Testis (tissue), 2 donors: ENCODE measurements at regions not wholly inside any gene's neighbourhood (a gene's known extent, or its start where the extent isn't known, plus 50 kb on each side); places are given as distances from the start of the nearest gene placed in this dataset.

Source experiments
- DNase-seq: peaks from one replicate; pipeline ENCODE4 v3.0.0-alpha.2; 2019
- H3K27ac ChIP-seq, 2 donors: fragments of 200-600 bp; sonication (generic); one replicate each; pipeline ENCODE4 v1.5.1; 2019
- H3K27me3 ChIP-seq: fragments of 200-600 bp; sonication (generic); one replicate; pipeline ENCODE4 v1.5.1; 2019
- H3K36me3 ChIP-seq: fragments of 200-600 bp; sonication (generic); one replicate; pipeline ENCODE4 v1.5.1; 2017; ENCODE audit warnings: low read depth; ENCODE audit errors: missing control alignments
- H3K4me1 ChIP-seq: fragments of 200-600 bp; sonication (generic); one replicate; pipeline ENCODE4 v1.5.1; 2019
- H3K4me3 ChIP-seq, 2 donors: fragments of 200-600 bp; sonication (generic); one replicate each; pipeline ENCODE4 v1.5.1; 2017 to 2019
- H3K9me3 ChIP-seq: fragments of 200-600 bp; sonication (generic); one replicate; pipeline ENCODE4 v1.5.1; 2017
- POLR2A ChIP-seq: fragments of 450-650 bp; IDR thresholded peaks from one replicate; pipeline ENCODE4 v1.6.1; 2017; ENCODE audit warnings: antibody characterized with exemption, mild to moderate bottlenecking, moderate library complexity
- WGBS, 2 donors: methylation state at CpG; one replicate each; pipeline ENCODE4 v1.1.5; 2018; 5-methylcytosine and 5-hydroxymethylcytosine counted together
- intact Hi-C: fragments of 100-400 bp; cut with DNase I; formaldehyde crosslinking; loops from one replicate; pipeline ENCODE4 v1.15.1; 2023; ENCODE audit warnings: low total_unique reads
- TF ChIP-seq, protein P1 (sequence below), 3 experiments: fragments of 450-650 bp in 2 of 3; fragments of 200-600 bp in 1 of 3; sonication (generic) in 1 of 3; IDR thresholded peaks; one replicate each; pipeline ENCODE4 v1.5.1; 2016 to 2019; ENCODE audit warnings: antibody characterized with exemption in 3 of 3, mild to moderate bottlenecking in 2 of 3, moderate library complexity in 1 of 3

DNA sequence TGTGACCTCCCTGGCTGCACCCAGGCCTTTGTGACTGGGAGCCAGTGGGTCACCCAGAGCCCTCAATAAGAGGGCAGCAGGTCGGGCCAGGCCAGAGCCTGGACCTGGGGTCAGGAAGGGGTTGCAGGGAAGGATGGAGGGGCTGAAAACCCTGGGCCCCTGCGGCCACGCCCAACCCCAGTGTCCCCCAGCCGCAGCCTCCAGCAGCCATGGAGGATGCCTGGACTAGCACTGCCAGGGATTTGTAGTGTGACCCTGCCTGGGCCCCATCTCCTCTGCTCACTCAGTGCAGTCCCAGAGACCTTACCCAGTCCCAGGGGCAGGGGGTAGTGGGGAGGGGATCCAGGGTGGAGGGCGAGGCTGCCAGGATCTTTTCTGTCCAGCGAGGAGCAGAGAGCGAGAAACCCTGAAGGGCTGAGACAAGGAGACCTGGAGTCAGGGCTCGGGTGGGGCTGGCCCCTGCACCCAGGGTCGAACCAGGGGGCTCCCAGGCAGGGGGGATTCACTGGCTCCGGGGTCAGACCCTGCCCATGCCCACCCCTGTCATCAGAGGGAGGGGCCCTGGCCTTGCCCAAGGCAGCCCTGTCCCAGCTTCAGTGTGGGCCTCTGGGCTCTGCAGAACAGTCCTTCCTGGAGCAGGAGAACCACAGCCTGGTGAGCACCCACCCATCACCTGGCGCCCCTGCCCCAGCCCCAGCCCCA lies 187.5 kb downstream of the IGLL1 start:
- Histone ChIP-seq H3K36me3 (no peaks in the 10 kb centered on the region), H3K4me3 (no peak overlapping the region), H3K27ac (no peak overlapping the region), H3K4me1 (peaks cover 3% of the 10 kb centered on the region), H3K27me3 (no peaks in the 10 kb centered on the region), H3K9me3 (no peaks in the 10 kb centered on the region)
- 84 to 91% methylated on average over 8 to 11 of the region's 11 CpGs for whole genome bisulfite sequencing, 2 donors
- DNase-seq: no peak
- intact Hi-C loops: no loop called here
- TF ChIP-seq, protein P1, sequence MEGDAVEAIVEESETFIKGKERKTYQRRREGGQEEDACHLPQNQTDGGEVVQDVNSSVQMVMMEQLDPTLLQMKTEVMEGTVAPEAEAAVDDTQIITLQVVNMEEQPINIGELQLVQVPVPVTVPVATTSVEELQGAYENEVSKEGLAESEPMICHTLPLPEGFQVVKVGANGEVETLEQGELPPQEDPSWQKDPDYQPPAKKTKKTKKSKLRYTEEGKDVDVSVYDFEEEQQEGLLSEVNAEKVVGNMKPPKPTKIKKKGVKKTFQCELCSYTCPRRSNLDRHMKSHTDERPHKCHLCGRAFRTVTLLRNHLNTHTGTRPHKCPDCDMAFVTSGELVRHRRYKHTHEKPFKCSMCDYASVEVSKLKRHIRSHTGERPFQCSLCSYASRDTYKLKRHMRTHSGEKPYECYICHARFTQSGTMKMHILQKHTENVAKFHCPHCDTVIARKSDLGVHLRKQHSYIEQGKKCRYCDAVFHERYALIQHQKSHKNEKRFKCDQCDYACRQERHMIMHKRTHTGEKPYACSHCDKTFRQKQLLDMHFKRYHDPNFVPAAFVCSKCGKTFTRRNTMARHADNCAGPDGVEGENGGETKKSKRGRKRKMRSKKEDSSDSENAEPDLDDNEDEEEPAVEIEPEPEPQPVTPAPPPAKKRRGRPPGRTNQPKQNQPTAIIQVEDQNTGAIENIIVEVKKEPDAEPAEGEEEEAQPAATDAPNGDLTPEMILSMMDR (IDR thresholded peaks at IDR 0.05): no peak
- no peak for TF ChIP-seq POLR2A

DNA sequence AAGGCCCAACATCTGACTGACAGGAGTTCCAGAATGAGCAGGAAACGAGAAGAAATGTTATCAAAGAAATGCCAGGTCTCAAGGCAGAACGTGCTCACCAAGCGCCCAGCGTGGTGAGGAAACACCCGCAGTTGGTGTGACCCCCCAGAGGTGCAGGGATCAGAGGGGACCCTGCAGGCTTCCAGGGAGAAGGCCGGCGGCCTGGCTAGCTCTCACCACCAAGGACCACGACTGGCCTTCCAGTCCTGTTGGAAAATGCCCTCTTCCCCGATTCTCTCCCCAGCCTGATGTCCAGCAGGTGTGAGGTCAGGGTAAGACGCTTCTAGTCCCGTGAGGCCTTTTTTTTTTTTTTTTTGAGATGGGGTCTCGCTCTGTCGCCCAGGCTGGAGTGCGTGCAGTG lies 189.1 kb downstream of the IGLL1 start:
- intact Hi-C loops: no loop called here
- 91% methylated on average over 10 to 14 of the region's 14 CpGs for WGBS, 2 donors
- TF ChIP-seq, protein P1 (IDR thresholded peaks at IDR 0.05): no peak
- TF ChIP-seq POLR2A: no peak
- Histone ChIP-seq H3K9me3 (no peaks in the 10 kb centered on the region), H3K36me3 (no peaks in the 10 kb centered on the region), H3K4me3 (no peak overlapping the region), H3K4me1 (peaks cover 7% of the 10 kb centered on the region), H3K27ac (no peak overlapping the region), H3K27me3 (no peaks in the 10 kb centered on the region)
- no peak for DNase-seq

DNA sequence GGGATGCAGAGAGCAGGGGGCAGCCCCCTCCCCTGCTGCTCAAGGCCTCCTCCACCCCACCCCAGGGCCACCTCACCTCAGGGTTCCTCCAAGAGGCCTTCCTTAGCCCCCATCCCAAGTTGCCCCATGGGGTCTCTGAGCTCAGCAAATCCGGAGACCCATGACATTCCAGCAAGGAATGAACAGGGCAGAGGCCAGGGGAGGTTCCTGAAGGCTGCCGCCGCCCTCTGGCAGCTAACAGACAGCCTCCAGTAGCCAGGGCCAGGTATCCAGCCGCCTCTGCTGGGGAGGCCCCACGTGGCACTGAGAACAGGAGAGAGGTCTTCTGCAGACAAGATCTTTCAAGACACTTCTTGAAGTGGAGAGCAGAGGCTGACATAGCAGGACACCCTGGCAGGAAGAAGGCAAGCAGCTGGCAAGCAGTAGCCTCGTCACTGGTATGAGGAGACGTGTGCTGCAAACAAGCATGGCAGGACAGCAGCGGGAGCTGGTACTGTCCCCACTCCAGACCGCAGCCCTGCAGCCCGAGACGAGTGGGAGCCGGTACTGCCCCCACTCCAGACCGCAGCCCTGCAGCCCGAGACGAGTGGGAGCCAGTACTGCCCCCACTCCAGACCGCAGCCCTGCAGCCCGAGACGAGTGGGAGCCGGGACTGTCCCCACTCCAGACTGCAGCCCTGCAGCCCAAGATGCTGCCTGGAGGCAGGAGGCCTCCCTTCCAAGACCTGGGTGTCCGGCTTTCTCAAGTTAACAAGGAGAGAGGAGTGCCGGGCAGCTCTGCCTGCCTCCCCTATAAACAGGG lies 190.6 kb downstream of the IGLL1 start:
- Histone ChIP-seq H3K27me3 (no peaks in the 10 kb centered on the region), H3K27ac (no peak overlapping the region), H3K36me3 (no peaks in the 10 kb centered on the region), H3K9me3 (no peaks in the 10 kb centered on the region), H3K4me1 (peaks cover 20% of the 10 kb centered on the region), H3K4me3 (no peak overlapping the region)
- no peak for TF ChIP-seq POLR2A
- TF ChIP-seq, protein P1 (IDR thresholded peaks at IDR 0.05): no peak
- intact Hi-C loops: loop anchor here (10.0 kb wide), 2 partner anchors 65 to 215 kb away; no protein-coding TSS in a partner anchor
- no peak for DNase-seq
- 54 to 83% methylated on average over 6 to 15 of the region's 21 CpGs for WGBS, 2 donors

DNA sequence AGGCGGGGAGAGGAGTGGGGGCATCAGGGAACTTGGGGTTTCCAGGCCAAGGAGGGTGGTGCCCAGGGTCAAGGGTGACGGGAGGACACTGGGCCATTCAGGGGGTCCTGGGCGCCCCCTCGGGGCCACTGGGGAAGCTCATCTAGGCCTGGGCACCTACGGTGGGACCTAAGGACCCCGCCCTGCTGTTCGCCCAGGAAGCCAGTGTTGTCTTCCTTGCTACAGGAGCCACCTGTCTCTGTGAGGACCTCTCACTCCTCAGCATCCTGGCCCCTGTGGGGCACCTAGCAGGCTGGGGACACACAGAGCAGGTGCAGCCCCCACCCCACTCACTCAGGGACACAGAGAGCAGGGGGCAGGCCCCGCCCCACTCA lies 191.6 kb downstream of the IGLL1 start:
- Histone ChIP-seq H3K27ac (no peak overlapping the region), H3K27me3 (no peaks in the 10 kb centered on the region), H3K4me3 (no peak overlapping the region), H3K4me1 (peaks cover 27% of the 10 kb centered on the region), H3K36me3 (no peaks in the 10 kb centered on the region), H3K9me3 (no peaks in the 10 kb centered on the region)
- intact Hi-C loops: loop anchor here (10.0 kb wide), 2 partner anchors 64 to 214 kb away; no protein-coding TSS in a partner anchor
- WGBS, 2 donors: 89 to 92% methylated on average over 7 to 8 of the region's 8 CpGs
- DNase-seq: no peak
- TF ChIP-seq POLR2A: no peak
- TF ChIP-seq, protein P1 (IDR thresholded peaks at IDR 0.05): no peak
